WI38 (cell line): ENCODE measurements at regions not wholly inside any gene's neighbourhood (a gene's known extent, or its start where the extent isn't known, plus 50 kb on each side); places are given as distances from the start of the nearest gene placed in this dataset.

Experiments
- H3K4me3 ChIP-seq: 2 replicates; pipeline ENCODE4 v1.5.1; 2011; ENCODE audit warnings: low read depth, mild to moderate bottlenecking, control low read depth, low read length
- CTCF ChIP-seq: IDR thresholded peaks from 2 replicates; pipeline ENCODE4 v1.5.1; 2012; ENCODE audit warnings: low read depth, mild to moderate bottlenecking, control low read depth, low read length

GRCh38 chr1:82346141-82346540, 545.4 kb downstream of the ADGRL2 start:
- no peak overlapping the region for H3K4me3 ChIP-seq
- TF ChIP-seq CTCF: no peak

GRCh38 chr1:82343381-82343780, 542.6 kb downstream of the ADGRL2 start:
- TF ChIP-seq CTCF: no peak
- H3K4me3 ChIP-seq: no peak overlapping the region

- no peak overlapping the region for H3K4me3 ChIP-seq
- TF ChIP-seq CTCF: no peak
These were observed 536.9 kb downstream of the ADGRL2 start for GRCh38 chr1:82337635-82338034.

GRCh38 chr1:82330330-82330729, 529.6 kb downstream of the ADGRL2 start:
- TF ChIP-seq CTCF: no peak
- H3K4me3 ChIP-seq: no peak overlapping the region

GRCh38 chr1:82329226-82329625, 528.5 kb downstream of the ADGRL2 start:
- TF ChIP-seq CTCF: no peak
- no peak overlapping the region for H3K4me3 ChIP-seq

- TF ChIP-seq CTCF: no peak
- H3K4me3 ChIP-seq: no peak overlapping the region
These were observed 522.6 kb downstream of the ADGRL2 start for GRCh38 chr1:82323144-82323841.

- no peak for TF ChIP-seq CTCF
These were observed 521.1 kb downstream of the ADGRL2 start for GRCh38 chr1:82321794-82322193.

More at GRCh38 chr1:82321794-82322193, 521.1 kb downstream of the ADGRL2 start:
- H3K4me3 ChIP-seq: no peak overlapping the region
